Lower leg skin (tissue), 3 donors: ENCODE measurements at regions not wholly inside any gene's neighbourhood (a gene's known extent, or its start where the extent isn't known, plus 50 kb on each side); places are given as distances from the start of the nearest gene placed in this dataset.

Source experiments
- POLR2A ChIP-seq, 2 donors: fragments of 450-650 bp; IDR thresholded peaks; one replicate each; pipeline ENCODE4 v1.6.1; 2016 to 2017; ENCODE audit warnings: antibody characterized with exemption in 2 of 2, mild to moderate bottlenecking in 1 of 2, moderate library complexity in 1 of 2
- TF ChIP-seq, protein P1 (sequence below), 3 donors: fragments of 450-650 bp; IDR thresholded peaks; one replicate each; pipeline ENCODE4 v1.5.1; 2016; ENCODE audit warnings: antibody characterized with exemption in 3 of 3, mild to moderate bottlenecking in 3 of 3, moderate library complexity in 2 of 3

- TF ChIP-seq, protein P1, sequence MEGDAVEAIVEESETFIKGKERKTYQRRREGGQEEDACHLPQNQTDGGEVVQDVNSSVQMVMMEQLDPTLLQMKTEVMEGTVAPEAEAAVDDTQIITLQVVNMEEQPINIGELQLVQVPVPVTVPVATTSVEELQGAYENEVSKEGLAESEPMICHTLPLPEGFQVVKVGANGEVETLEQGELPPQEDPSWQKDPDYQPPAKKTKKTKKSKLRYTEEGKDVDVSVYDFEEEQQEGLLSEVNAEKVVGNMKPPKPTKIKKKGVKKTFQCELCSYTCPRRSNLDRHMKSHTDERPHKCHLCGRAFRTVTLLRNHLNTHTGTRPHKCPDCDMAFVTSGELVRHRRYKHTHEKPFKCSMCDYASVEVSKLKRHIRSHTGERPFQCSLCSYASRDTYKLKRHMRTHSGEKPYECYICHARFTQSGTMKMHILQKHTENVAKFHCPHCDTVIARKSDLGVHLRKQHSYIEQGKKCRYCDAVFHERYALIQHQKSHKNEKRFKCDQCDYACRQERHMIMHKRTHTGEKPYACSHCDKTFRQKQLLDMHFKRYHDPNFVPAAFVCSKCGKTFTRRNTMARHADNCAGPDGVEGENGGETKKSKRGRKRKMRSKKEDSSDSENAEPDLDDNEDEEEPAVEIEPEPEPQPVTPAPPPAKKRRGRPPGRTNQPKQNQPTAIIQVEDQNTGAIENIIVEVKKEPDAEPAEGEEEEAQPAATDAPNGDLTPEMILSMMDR (IDR thresholded peaks at IDR 0.05) = no peak
- no peak for TF ChIP-seq POLR2A (IDR thresholded peaks at IDR 0.05)
These were observed 96.3 kb upstream of the SPRY2 start for GRCh38 chr13:80437231-80437630.
